ENCODE measurements at regions not wholly inside any gene's neighbourhood (a gene's known extent, or its start where the extent isn't known, plus 50 kb on each side); places are given as distances from the start of the nearest gene placed in this dataset.
"Not testable (repeated sequence)": the region's sequence is repeated elsewhere in the genome, so short reads cannot be mapped to it uniquely, and the experiment has no call there.

GRCh38 chr3:72078676-72079368 is 293.9 kb upstream of the PROK2 start:
- Mint-ChIP-seq H3K27me3 (ENCODE audit: low read depth, poor library complexity) (peaks cover 4% of the 10 kb centered on the region), H3K9me3 (peaks cover 33% of the 10 kb centered on the region)

GRCh38 chr3:72077473-72078259 is 292.7 kb upstream of the PROK2 start:
- Mint-ChIP-seq H3K36me3 (ENCODE audit: low read depth) (peaks cover 27% of the 10 kb centered on the region), H3K4me3 (no peak overlapping the region), H3K27me3 (ENCODE audit: low read depth, poor library complexity) (peaks cover 4% of the 10 kb centered on the region), H3K4me1 (peaks cover 47% of the 10 kb centered on the region), H3K27ac (peak overlapping the region; percentile 4), H3K9me3 (peaks cover 33% of the 10 kb centered on the region)
- no peak for TF ChIP-seq CTCF (IDR thresholded peaks at IDR 0.05)
- DNase-seq, result no peak

More at GRCh38 chr3:72078676-72079368, 293.9 kb upstream of the PROK2 start:
- Mint-ChIP-seq H3K27ac (no peak overlapping the region), H3K4me1 (peaks cover 58% of the 10 kb centered on the region), H3K4me3 (no peak overlapping the region), H3K36me3 (ENCODE audit: low read depth) (peaks cover 27% of the 10 kb centered on the region)
- DNase-seq, result no peak
- no peak for TF ChIP-seq CTCF (IDR thresholded peaks at IDR 0.05)

GRCh38 chr3:72075848-72076247 is 290.9 kb upstream of the PROK2 start:
- not testable (repeated sequence) for H3K27ac Mint-ChIP-seq; H3K4me3 Mint-ChIP-seq; H3K27me3 Mint-ChIP-seq (ENCODE audit: low read depth, poor library complexity)
- peaks cover 33% of the 10 kb centered on the region for H3K4me1 Mint-ChIP-seq
- peaks cover 27% of the 10 kb centered on the region for H3K36me3 Mint-ChIP-seq (ENCODE audit: low read depth)
- H3K9me3 Mint-ChIP-seq, result peaks cover 33% of the 10 kb centered on the region
- DNase-seq, result peak; percentile 18

- Mint-ChIP-seq H3K36me3 (ENCODE audit: low read depth) (peaks cover 16% of the 10 kb centered on the region), H3K4me3 (no peak overlapping the region), H3K4me1 (peaks cover 14% of the 10 kb centered on the region), H3K9me3 (peaks cover 21% of the 10 kb centered on the region), H3K27me3 (ENCODE audit: low read depth, poor library complexity) (peaks cover 7% of the 10 kb centered on the region), H3K27ac (no peak overlapping the region)
- TF ChIP-seq CTCF (IDR thresholded peaks at IDR 0.05), result no peak
- DNase-seq, result no peak
These were observed 286.7 kb upstream of the PROK2 start for GRCh38 chr3:72071624-72072023.

GRCh38 chr3:72070005-72070404 is 285.1 kb upstream of the PROK2 start:
- Mint-ChIP-seq H3K9me3 (peaks cover 4% of the 10 kb centered on the region), H3K27ac (no peak overlapping the region), H3K27me3 (ENCODE audit: low read depth, poor library complexity) (peaks cover 5% of the 10 kb centered on the region), H3K36me3 (ENCODE audit: low read depth) (peaks cover 3% of the 10 kb centered on the region), H3K4me3 (no peak overlapping the region), H3K4me1 (peaks cover 14% of the 10 kb centered on the region)
- no peak for DNase-seq
- no peak for TF ChIP-seq CTCF (IDR thresholded peaks at IDR 0.05)

- H3K27ac Mint-ChIP-seq, result no peak overlapping the region
- H3K9me3 Mint-ChIP-seq, result peaks cover under 1% of the 10 kb centered on the region
- no peaks in the 10 kb centered on the region for H3K36me3 Mint-ChIP-seq (ENCODE audit: low read depth)
- H3K4me3 Mint-ChIP-seq, result no peak overlapping the region
- peaks cover 14% of the 10 kb centered on the region for H3K4me1 Mint-ChIP-seq
- TF ChIP-seq CTCF (IDR thresholded peaks at IDR 0.05), result no peak
- DNase-seq, result no peak
- H3K27me3 Mint-ChIP-seq (ENCODE audit: low read depth, poor library complexity), result peaks cover 5% of the 10 kb centered on the region
These were observed 284.6 kb upstream of the PROK2 start for GRCh38 chr3:72069543-72069942.
